K562 (cell line): ENCODE measurements at regions not wholly inside any gene's neighbourhood (a gene's known extent, or its start where the extent isn't known, plus 50 kb on each side); places are given as distances from the start of the nearest gene placed in this dataset.

Experiments
- NCOA1 ChIP-seq: fragments of 450-650 bp; IDR thresholded peaks from 2 replicates; pipeline ENCODE4 v1.6.1; 2016; ENCODE audit warnings: low read depth
- ZNF431 ChIP-seq: sonication (generic); formaldehyde crosslinking; IDR thresholded peaks from 2 replicates; pipeline ENCODE4 v1.8.0; 2022; ENCODE audit warnings: mild to moderate bottlenecking, missing genetic modification reagents
- TF ChIP-seq, protein P1 (sequence below): sonication (generic); formaldehyde crosslinking; IDR thresholded peaks from 2 replicates; pipeline ENCODE4 v1.8.1; 2023; ENCODE audit warnings: missing genetic modification reagents, mild to moderate bottlenecking, borderline replicate concordance
- TF ChIP-seq, protein P2 (sequence below): fragments of 250-450 bp; sonication (Bioruptor Pico); IDR thresholded peaks from 2 replicates; pipeline ENCODE4 v1.5.0; 2021
- TF ChIP-seq, protein P3 (sequence below): sonication (generic); formaldehyde crosslinking; IDR thresholded peaks from 2 replicates; pipeline ENCODE4 v1.8.0; 2023; ENCODE audit warnings: missing genetic modification reagents, mild to moderate bottlenecking, borderline replicate concordance

GRCh38 chr10:83760142-83760541, 379.2 kb upstream of the GHITM start (continued):
- TF ChIP-seq, protein P1, sequence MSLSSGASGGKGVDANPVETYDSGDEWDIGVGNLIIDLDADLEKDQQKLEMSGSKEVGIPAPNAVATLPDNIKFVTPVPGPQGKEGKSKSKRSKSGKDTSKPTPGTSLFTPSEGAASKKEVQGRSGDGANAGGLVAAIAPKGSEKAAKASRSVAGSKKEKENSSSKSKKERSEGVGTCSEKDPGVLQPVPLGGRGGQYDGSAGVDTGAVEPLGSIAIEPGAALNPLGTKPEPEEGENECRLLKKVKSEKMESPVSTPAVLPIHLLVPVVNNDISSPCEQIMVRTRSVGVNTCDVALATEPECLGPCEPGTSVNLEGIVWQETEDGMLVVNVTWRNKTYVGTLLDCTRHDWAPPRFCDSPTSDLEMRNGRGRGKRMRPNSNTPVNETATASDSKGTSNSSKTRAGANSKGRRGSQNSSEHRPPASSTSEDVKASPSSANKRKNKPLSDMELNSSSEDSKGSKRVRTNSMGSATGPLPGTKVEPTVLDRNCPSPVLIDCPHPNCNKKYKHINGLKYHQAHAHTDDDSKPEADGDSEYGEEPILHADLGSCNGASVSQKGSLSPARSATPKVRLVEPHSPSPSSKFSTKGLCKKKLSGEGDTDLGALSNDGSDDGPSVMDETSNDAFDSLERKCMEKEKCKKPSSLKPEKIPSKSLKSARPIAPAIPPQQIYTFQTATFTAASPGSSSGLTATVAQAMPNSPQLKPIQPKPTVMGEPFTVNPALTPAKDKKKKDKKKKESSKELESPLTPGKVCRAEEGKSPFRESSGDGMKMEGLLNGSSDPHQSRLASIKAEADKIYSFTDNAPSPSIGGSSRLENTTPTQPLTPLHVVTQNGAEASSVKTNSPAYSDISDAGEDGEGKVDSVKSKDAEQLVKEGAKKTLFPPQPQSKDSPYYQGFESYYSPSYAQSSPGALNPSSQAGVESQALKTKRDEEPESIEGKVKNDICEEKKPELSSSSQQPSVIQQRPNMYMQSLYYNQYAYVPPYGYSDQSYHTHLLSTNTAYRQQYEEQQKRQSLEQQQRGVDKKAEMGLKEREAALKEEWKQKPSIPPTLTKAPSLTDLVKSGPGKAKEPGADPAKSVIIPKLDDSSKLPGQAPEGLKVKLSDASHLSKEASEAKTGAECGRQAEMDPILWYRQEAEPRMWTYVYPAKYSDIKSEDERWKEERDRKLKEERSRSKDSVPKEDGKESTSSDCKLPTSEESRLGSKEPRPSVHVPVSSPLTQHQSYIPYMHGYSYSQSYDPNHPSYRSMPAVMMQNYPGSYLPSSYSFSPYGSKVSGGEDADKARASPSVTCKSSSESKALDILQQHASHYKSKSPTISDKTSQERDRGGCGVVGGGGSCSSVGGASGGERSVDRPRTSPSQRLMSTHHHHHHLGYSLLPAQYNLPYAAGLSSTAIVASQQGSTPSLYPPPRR = no peak
- TF ChIP-seq, protein P2, sequence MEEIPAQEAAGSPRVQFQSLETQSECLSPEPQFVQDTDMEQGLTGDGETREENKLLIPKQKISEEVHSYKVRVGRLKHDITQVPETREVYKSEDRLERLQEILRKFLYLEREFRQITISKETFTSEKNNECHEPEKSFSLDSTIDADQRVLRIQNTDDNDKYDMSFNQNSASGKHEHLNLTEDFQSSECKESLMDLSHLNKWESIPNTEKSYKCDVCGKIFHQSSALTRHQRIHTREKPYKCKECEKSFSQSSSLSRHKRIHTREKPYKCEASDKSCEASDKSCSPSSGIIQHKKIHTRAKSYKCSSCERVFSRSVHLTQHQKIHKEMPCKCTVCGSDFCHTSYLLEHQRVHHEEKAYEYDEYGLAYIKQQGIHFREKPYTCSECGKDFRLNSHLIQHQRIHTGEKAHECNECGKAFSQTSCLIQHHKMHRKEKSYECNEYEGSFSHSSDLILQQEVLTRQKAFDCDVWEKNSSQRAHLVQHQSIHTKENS (CRISPR knock-in tag) = no peak
- TF ChIP-seq NCOA1 (no peak), ZNF431 (CRISPR knock-in tag) (no peak)
- TF ChIP-seq, protein P3, sequence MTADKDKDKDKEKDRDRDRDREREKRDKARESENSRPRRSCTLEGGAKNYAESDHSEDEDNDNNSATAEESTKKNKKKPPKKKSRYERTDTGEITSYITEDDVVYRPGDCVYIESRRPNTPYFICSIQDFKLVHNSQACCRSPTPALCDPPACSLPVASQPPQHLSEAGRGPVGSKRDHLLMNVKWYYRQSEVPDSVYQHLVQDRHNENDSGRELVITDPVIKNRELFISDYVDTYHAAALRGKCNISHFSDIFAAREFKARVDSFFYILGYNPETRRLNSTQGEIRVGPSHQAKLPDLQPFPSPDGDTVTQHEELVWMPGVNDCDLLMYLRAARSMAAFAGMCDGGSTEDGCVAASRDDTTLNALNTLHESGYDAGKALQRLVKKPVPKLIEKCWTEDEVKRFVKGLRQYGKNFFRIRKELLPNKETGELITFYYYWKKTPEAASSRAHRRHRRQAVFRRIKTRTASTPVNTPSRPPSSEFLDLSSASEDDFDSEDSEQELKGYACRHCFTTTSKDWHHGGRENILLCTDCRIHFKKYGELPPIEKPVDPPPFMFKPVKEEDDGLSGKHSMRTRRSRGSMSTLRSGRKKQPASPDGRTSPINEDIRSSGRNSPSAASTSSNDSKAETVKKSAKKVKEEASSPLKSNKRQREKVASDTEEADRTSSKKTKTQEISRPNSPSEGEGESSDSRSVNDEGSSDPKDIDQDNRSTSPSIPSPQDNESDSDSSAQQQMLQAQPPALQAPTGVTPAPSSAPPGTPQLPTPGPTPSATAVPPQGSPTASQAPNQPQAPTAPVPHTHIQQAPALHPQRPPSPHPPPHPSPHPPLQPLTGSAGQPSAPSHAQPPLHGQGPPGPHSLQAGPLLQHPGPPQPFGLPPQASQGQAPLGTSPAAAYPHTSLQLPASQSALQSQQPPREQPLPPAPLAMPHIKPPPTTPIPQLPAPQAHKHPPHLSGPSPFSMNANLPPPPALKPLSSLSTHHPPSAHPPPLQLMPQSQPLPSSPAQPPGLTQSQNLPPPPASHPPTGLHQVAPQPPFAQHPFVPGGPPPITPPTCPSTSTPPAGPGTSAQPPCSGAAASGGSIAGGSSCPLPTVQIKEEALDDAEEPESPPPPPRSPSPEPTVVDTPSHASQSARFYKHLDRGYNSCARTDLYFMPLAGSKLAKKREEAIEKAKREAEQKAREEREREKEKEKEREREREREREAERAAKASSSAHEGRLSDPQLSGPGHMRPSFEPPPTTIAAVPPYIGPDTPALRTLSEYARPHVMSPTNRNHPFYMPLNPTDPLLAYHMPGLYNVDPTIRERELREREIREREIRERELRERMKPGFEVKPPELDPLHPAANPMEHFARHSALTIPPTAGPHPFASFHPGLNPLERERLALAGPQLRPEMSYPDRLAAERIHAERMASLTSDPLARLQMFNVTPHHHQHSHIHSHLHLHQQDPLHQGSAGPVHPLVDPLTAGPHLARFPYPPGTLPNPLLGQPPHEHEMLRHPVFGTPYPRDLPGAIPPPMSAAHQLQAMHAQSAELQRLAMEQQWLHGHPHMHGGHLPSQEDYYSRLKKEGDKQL = no peak
